Breast epithelium (tissue), 3 donors: ENCODE measurements at regions not wholly inside any gene's neighbourhood (a gene's known extent, or its start where the extent isn't known, plus 50 kb on each side); places are given as distances from the start of the nearest gene placed in this dataset.

Experiments used
- POLR2A ChIP-seq: fragments of 450-650 bp; IDR thresholded peaks from one replicate; pipeline ENCODE4 v1.6.1; 2016; ENCODE audit warnings: antibody characterized with exemption, mild to moderate bottlenecking, moderate library complexity
- POLR2AphosphoS5 ChIP-seq, 3 donors: sonication (generic); formaldehyde crosslinking; IDR thresholded peaks; one replicate each; pipeline ENCODE4 v1.6.1; 2017; ENCODE audit warnings: antibody characterized with exemption in 3 of 3
- TF ChIP-seq, protein P1 (sequence below), 3 donors: fragments of 450-650 bp; IDR thresholded peaks; one replicate each; pipeline ENCODE4 v1.5.1; 2016 to 2017; ENCODE audit warnings: antibody characterized with exemption in 3 of 3, mild to moderate bottlenecking in 3 of 3, moderate library complexity in 3 of 3

DNA sequence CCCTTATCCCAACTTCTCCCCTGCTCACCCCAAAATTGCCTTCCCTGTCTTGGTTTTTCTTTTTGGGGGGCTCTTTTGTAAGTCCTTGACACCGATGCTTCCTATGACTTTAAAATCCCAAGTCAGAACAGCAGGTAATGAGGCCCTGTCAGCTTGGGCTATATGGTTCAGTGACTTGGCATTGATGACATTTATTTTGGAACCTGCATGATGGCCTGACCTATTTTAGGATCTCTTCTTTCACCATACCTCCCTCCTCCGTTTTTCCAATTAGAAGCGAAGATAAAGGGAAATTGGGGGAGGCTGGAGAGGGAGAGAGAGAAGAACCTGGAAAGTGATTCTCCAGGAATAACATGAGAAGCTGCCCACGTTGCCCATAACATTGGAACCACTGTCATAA, 424.9 kb upstream of the AUTS2 start:
- TF ChIP-seq, protein P1, sequence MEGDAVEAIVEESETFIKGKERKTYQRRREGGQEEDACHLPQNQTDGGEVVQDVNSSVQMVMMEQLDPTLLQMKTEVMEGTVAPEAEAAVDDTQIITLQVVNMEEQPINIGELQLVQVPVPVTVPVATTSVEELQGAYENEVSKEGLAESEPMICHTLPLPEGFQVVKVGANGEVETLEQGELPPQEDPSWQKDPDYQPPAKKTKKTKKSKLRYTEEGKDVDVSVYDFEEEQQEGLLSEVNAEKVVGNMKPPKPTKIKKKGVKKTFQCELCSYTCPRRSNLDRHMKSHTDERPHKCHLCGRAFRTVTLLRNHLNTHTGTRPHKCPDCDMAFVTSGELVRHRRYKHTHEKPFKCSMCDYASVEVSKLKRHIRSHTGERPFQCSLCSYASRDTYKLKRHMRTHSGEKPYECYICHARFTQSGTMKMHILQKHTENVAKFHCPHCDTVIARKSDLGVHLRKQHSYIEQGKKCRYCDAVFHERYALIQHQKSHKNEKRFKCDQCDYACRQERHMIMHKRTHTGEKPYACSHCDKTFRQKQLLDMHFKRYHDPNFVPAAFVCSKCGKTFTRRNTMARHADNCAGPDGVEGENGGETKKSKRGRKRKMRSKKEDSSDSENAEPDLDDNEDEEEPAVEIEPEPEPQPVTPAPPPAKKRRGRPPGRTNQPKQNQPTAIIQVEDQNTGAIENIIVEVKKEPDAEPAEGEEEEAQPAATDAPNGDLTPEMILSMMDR (IDR thresholded peaks at IDR 0.05): no peak
- TF ChIP-seq POLR2A (no peak), POLR2AphosphoS5 (IDR thresholded peaks at IDR 0.05) (no peak)
